Lower leg skin (tissue), 3 donors: ENCODE measurements at regions not wholly inside any gene's neighbourhood (a gene's known extent, or its start where the extent isn't known, plus 50 kb on each side); places are given as distances from the start of the nearest gene placed in this dataset.

ENCODE experiments used
- POLR2A ChIP-seq, 2 donors: fragments of 450-650 bp; IDR thresholded peaks; one replicate each; pipeline ENCODE4 v1.6.1; 2016 to 2017; ENCODE audit warnings: antibody characterized with exemption in 2 of 2, mild to moderate bottlenecking in 1 of 2, moderate library complexity in 1 of 2
- TF ChIP-seq, protein P1 (sequence below), 3 donors: fragments of 450-650 bp; IDR thresholded peaks; one replicate each; pipeline ENCODE4 v1.5.1; 2016; ENCODE audit warnings: antibody characterized with exemption in 3 of 3, mild to moderate bottlenecking in 3 of 3, moderate library complexity in 2 of 3

DNA sequence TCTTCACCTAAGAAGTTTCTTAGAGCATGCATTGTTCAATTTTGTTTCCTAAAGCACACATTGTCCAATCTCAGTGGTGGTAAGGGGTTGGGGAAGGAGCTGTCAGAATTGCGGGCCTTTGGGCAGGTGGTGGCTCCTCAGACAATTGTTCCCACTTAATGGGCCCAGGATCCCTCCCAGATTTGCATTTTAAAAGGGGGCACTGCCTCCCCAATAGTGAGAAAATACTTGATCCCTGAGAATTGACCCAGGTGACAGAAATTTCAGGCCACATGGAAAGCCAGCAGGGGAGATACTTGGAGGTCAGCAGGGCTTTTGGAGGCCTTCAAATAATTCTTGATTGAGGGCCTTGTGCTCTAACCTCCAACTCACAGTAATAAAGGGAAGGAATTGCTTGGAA, 217.1 kb downstream of the ZNF674 start:
- no peak for TF ChIP-seq POLR2A (IDR thresholded peaks at IDR 0.05)
- TF ChIP-seq, protein P1, sequence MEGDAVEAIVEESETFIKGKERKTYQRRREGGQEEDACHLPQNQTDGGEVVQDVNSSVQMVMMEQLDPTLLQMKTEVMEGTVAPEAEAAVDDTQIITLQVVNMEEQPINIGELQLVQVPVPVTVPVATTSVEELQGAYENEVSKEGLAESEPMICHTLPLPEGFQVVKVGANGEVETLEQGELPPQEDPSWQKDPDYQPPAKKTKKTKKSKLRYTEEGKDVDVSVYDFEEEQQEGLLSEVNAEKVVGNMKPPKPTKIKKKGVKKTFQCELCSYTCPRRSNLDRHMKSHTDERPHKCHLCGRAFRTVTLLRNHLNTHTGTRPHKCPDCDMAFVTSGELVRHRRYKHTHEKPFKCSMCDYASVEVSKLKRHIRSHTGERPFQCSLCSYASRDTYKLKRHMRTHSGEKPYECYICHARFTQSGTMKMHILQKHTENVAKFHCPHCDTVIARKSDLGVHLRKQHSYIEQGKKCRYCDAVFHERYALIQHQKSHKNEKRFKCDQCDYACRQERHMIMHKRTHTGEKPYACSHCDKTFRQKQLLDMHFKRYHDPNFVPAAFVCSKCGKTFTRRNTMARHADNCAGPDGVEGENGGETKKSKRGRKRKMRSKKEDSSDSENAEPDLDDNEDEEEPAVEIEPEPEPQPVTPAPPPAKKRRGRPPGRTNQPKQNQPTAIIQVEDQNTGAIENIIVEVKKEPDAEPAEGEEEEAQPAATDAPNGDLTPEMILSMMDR (IDR thresholded peaks at IDR 0.05), result no peak
